Breast epithelium (tissue), 4 donors: ENCODE measurements at regions not wholly inside any gene's neighbourhood (a gene's known extent, or its start where the extent isn't known, plus 50 kb on each side); places are given as distances from the start of the nearest gene placed in this dataset.

Experiments
- DNase-seq, 2 donors: peaks; one replicate each; pipeline ENCODE4 v3.0.0-alpha.2; 2019; ENCODE audit warnings: low spot score in 2 of 2
- H3K27ac ChIP-seq, 2 donors: fragments of 200-600 bp; sonication (generic) in 1 of 2; one replicate each; pipeline ENCODE4 v1.5.1; 2016 to 2019; ENCODE audit warnings: mild to moderate bottlenecking in 1 of 2
- H3K27me3 ChIP-seq, 2 donors: fragments of 200-600 bp; sonication (generic) in 1 of 2; one replicate each; pipeline versions ENCODE4 v1.5.1 to v1.6.0; 2017 to 2019; ENCODE audit warnings: control low read depth in 1 of 2, mild to moderate bottlenecking in 1 of 2
- H3K36me3 ChIP-seq: fragments of 200-600 bp; one replicate; pipeline ENCODE4 v1.5.1; 2019
- H3K4me1 ChIP-seq, 2 donors: fragments of 200-600 bp; sonication (generic); one replicate each; pipeline ENCODE4 v1.5.1; 2016 to 2019; ENCODE audit warnings: control low read depth in 1 of 2
- H3K4me3 ChIP-seq, 3 donors: fragments of 200-600 bp; sonication (generic); 1 replicate in 2 of 3; 2 replicates in 1 of 3; pipeline ENCODE4 v1.5.1; 2016 to 2019; ENCODE audit warnings: mild to moderate bottlenecking in 3 of 3, moderate library complexity in 2 of 3
- H3K9me3 ChIP-seq, 2 donors: fragments of 200-600 bp; sonication (generic) in 1 of 2; one replicate each; pipeline ENCODE4 v1.5.1; 2016 to 2019; ENCODE audit warnings: control low read depth in 1 of 2
- CTCF ChIP-seq, 3 donors: fragments of 450-650 bp; IDR thresholded peaks; one replicate each; pipeline ENCODE4 v1.5.1; 2016 to 2017; ENCODE audit warnings: antibody characterized with exemption in 3 of 3, mild to moderate bottlenecking in 3 of 3, moderate library complexity in 3 of 3
- POLR2A ChIP-seq: fragments of 450-650 bp; IDR thresholded peaks from one replicate; pipeline ENCODE4 v1.6.1; 2016; ENCODE audit warnings: antibody characterized with exemption, mild to moderate bottlenecking, moderate library complexity
- POLR2AphosphoS5 ChIP-seq, 3 donors: sonication (generic); formaldehyde crosslinking; IDR thresholded peaks; one replicate each; pipeline ENCODE4 v1.6.1; 2017; ENCODE audit warnings: antibody characterized with exemption in 3 of 3
- intact Hi-C: fragments of 100-400 bp; cut with DNase I; formaldehyde crosslinking; loops from one replicate; pipeline ENCODE4 v1.15.1; 2023; ENCODE audit warnings: low total_unique reads

- DNase-seq: no peak
- intact Hi-C loops: no loop called here
- no peaks in the 10 kb centered on the region for H3K9me3 ChIP-seq
- no peak overlapping the region for H3K27ac ChIP-seq
- no peaks in the 10 kb centered on the region for H3K36me3 ChIP-seq
- H3K4me1 ChIP-seq: no peaks in the 10 kb centered on the region
- no peak overlapping the region for H3K4me3 ChIP-seq
- TF ChIP-seq CTCF (IDR thresholded peaks at IDR 0.05): no peak
- no peak for TF ChIP-seq POLR2A
- no peak for TF ChIP-seq POLR2AphosphoS5 (IDR thresholded peaks at IDR 0.05)
- H3K27me3 ChIP-seq: no peaks in the 10 kb centered on the region
Observed at GRCh38 chr4:112916868-112917267, 132.6 kb upstream of the ANK2 start.

- H3K27me3 ChIP-seq: no peaks in the 10 kb centered on the region
- no peaks in the 10 kb centered on the region for H3K36me3 ChIP-seq
- H3K4me1 ChIP-seq: no peaks in the 10 kb centered on the region
- TF ChIP-seq CTCF (IDR thresholded peaks at IDR 0.05) (no peak), POLR2AphosphoS5 (IDR thresholded peaks at IDR 0.05) (no peak), POLR2A (no peak)
- H3K4me3 ChIP-seq: no peak overlapping the region
- intact Hi-C loops: no loop called here
- H3K9me3 ChIP-seq: no peaks in the 10 kb centered on the region
- DNase-seq: no peak
- no peak overlapping the region for H3K27ac ChIP-seq
Observed at GRCh38 chr4:112923516-112923915, 125.9 kb upstream of the ANK2 start.

- Histone ChIP-seq H3K27me3 (no peaks in the 10 kb centered on the region), H3K4me1 (no peaks in the 10 kb centered on the region), H3K27ac (no peak overlapping the region), H3K9me3 (no peaks in the 10 kb centered on the region), H3K4me3 (no peak overlapping the region), H3K36me3 (no peaks in the 10 kb centered on the region)
- TF ChIP-seq POLR2AphosphoS5 (IDR thresholded peaks at IDR 0.05): no peak
- TF ChIP-seq CTCF (IDR thresholded peaks at IDR 0.05): no peak
- no peak for TF ChIP-seq POLR2A
- no peak for DNase-seq
- intact Hi-C loops: no loop called here
Observed at GRCh38 chr4:112926819-112927218, 122.6 kb upstream of the ANK2 start.

GRCh38 chr4:112927544-112927943 lies 121.9 kb upstream of the ANK2 start:
- no peaks in the 10 kb centered on the region for H3K9me3 ChIP-seq
- H3K36me3 ChIP-seq: no peaks in the 10 kb centered on the region
- intact Hi-C loops: no loop called here
- TF ChIP-seq POLR2A (no peak), POLR2AphosphoS5 (IDR thresholded peaks at IDR 0.05) (no peak), CTCF (IDR thresholded peaks at IDR 0.05) (no peak)
- H3K4me3 ChIP-seq: no peak overlapping the region
- no peak overlapping the region for H3K27ac ChIP-seq
- no peaks in the 10 kb centered on the region for H3K4me1 ChIP-seq
- no peak for DNase-seq
- H3K27me3 ChIP-seq: no peaks in the 10 kb centered on the region

GRCh38 chr4:112931001-112931400 lies 118.5 kb upstream of the ANK2 start:
- Histone ChIP-seq H3K27me3 (no peaks in the 10 kb centered on the region), H3K4me1 (no peaks in the 10 kb centered on the region), H3K4me3 (no peak overlapping the region), H3K36me3 (no peaks in the 10 kb centered on the region), H3K9me3 (no peaks in the 10 kb centered on the region), H3K27ac (no peak overlapping the region)
- intact Hi-C loops: no loop called here
- TF ChIP-seq CTCF (IDR thresholded peaks at IDR 0.05) (no peak), POLR2A (no peak), POLR2AphosphoS5 (IDR thresholded peaks at IDR 0.05) (no peak)
- DNase-seq: no peak
